AG04449 (cell line): ENCODE measurements at regions not wholly inside any gene's neighbourhood (a gene's known extent, or its start where the extent isn't known, plus 50 kb on each side); places are given as distances from the start of the nearest gene placed in this dataset.

Experiments used
- CTCF ChIA-PET: fragments of 350-600 bp; formaldehyde crosslinking; extraction: SDS; loops from one replicate; lab custom pipeline; 2021; ENCODE audit warnings: antibody characterized with exemption; lab: Yijun Ruan, JAX
- POLR2A ChIA-PET: fragments of 400-600, 350-600 bp; formaldehyde crosslinking; extraction: SDS; loops from one replicate; lab custom pipeline; 2020; ENCODE audit warnings: antibody characterized with exemption, inconsistent platforms; lab: Yijun Ruan, JAX
- DNase-seq: peaks from one replicate; pipeline ENCODE4 v3.0.0-alpha.2; 2010; ENCODE audit warnings: low read depth, low spot score
- H3K4me3 ChIP-seq: 2 replicates; pipeline ENCODE4 v1.5.1; 2011; ENCODE audit warnings: low read depth, mild to moderate bottlenecking, control low read depth, low read length
- CTCF ChIP-seq: IDR thresholded peaks from one replicate; pipeline ENCODE4 v1.5.1; 2011; ENCODE audit warnings: mild to moderate bottlenecking, moderate library complexity, low read length, control low read depth, inconsistent platforms; ENCODE audit not compliant: insufficient read depth; ENCODE audit errors: missing control alignments

GRCh38 chr20:6831461-6831860, 64.0 kb downstream of the BMP2 start:
- H3K4me3 ChIP-seq: no peak overlapping the region
- no peak for DNase-seq
- ChIA-PET CTCF (no interaction called here), POLR2A (no interaction called here)
- no peak for TF ChIP-seq CTCF

- no peak overlapping the region for H3K4me3 ChIP-seq
- no peak for TF ChIP-seq CTCF
- ChIA-PET POLR2A (no interaction called here), CTCF (no interaction called here)
- DNase-seq: no peak
These were observed 65.3 kb downstream of the BMP2 start for GRCh38 chr20:6832811-6833210.

- no peak for TF ChIP-seq CTCF
- no peak for DNase-seq
- ChIA-PET POLR2A (no interaction called here), CTCF (interaction anchor here (1.6 kb wide), 1 partner anchor 7 kb away, joined by 8 read pairs; no protein-coding TSS in a partner anchor)
- H3K4me3 ChIP-seq: no peak overlapping the region
These were observed 68.1 kb downstream of the BMP2 start for GRCh38 chr20:6835609-6836008.

- no peak overlapping the region for H3K4me3 ChIP-seq
- DNase-seq: no peak
- no peak for TF ChIP-seq CTCF
- POLR2A ChIA-PET: no interaction called here
- CTCF ChIA-PET: interaction anchor here (1.6 kb wide), 1 partner anchor 9 kb away, joined by 8 read pairs; no protein-coding TSS in a partner anchor
These were observed 69.4 kb downstream of the BMP2 start for GRCh38 chr20:6836821-6837374.

GRCh38 chr20:6837730-6838129, 70.2 kb downstream of the BMP2 start:
- no peak overlapping the region for H3K4me3 ChIP-seq
- ChIA-PET POLR2A (no interaction called here), CTCF (no interaction called here)
- no peak for DNase-seq
- no peak for TF ChIP-seq CTCF

GRCh38 chr20:6838181-6838826, 70.8 kb downstream of the BMP2 start:
- POLR2A ChIA-PET: no interaction called here
- no peak for DNase-seq
- no peak for TF ChIP-seq CTCF
- H3K4me3 ChIP-seq: no peak overlapping the region
- CTCF ChIA-PET: interaction anchor here (0.7 to 1.4 kb wide), 2 partner anchors 9 to 10 kb away, joined by 3 to 4 read pairs; no protein-coding TSS in a partner anchor
